Left forelimb (tissue), 1 donor: ENCODE measurements at regions not wholly inside any gene's neighbourhood (a gene's known extent, or its start where the extent isn't known, plus 50 kb on each side); places are given as distances from the start of the nearest gene placed in this dataset.
A peak's percentile ranks its signal among the peaks of the same experiment; 100 is the strongest.

Experiments used
- DNase-seq: peaks from one replicate; pipeline ENCODE4 v3.0.0-alpha.2; 2018; ENCODE audit warnings: low spot score

DNA sequence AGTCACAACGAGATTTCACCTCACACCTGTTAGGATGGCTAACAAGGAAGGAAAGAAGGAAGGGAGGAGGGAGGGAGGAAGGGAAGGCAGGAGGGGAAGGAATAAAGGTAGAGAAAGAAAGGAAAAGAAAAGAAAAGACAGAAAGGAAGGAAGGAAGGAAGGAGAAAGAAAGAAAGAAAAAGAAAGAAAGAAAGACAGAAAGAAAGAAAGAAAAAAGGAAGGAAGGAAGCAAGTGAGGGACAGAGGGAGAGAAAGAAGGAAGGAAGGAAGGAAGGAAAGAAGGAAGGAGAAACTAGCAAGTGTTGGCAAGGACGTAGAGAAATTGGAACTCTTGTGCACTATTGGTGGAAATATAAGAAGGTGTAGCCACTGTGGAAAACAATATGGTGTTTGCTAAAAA, 52.2 kb downstream of the CCDC185 start:
- DNase-seq = no peak

DNA sequence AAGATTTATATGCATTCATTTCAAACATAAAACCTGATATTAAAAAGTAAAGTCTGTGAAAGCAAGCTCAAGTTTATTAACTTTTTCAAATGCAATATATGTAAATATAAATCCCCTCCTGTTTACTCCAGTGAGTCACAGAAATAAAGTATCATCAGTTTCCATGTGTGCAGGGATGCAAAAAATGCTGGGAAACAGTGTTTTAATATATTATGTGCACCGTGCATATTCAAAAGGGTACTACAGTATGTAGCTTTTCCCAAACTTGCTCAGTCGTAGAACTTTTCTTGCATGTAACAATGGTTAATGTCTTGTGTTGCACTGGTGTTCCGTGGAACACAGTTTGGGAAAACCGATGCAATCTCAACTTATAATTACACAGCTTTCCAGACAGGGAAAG, 60.7 kb downstream of the CCDC185 start:
- no peak for DNase-seq

DNA sequence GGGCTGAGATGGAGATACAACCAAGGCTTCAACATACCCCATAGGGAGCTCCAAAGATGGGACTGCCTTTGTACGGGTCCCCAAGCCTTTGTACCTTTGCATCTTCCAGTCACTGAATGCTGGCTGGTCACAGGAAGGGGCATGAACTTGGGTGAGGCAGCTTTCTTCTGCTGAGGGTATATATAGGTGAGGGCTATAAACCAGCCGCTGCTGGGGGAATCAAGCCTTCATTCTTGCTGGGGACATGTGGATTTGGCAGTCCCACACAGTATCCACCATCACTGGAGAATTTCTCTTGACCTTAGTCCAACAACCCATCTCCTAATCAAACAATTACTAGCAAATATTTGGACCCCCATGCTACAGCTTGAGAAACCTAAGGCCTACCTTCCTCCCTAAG, 61.7 kb downstream of the CCDC185 start:
- DNase-seq = no peak

DNA sequence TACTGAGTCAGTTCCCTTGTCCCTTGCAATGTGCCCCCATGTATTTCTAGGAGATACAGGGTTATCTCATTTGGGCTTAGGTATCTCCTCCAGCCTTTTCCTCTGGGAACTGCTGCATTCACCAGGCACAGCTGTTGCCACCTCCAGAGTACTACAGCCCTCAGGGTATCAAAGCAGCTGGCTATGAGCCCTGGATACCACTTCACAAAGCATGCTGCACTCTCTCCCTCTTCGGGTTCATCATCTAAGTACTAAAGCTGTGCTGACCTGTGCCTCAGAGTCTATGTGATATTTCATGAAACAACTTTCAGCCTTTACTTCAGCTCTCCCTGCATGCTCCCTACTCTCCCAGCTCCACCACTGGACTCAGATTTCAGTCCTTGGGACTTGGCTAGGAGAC, 62.3 kb downstream of the CCDC185 start:
- no peak for DNase-seq

DNA sequence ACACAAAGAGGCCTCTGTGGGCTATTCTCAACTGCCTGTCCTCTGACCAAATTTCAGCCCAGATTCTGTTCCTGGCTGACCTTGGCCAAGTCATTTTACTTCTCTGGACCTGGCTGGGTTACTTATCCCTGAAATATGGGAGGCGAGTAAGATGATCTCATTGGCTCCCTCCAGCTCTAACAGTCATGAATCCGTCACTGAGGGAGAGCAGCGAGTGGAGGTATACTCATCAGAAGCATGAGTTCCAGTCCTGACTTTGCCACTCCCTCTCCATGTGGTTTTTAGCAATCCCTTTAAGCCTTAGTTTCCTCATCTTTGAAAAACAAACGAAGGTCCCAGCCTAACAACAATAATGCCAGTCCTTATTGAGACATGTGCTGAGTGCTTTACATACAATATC, 63.5 kb downstream of the CCDC185 start:
- DNase-seq = no peak

DNA sequence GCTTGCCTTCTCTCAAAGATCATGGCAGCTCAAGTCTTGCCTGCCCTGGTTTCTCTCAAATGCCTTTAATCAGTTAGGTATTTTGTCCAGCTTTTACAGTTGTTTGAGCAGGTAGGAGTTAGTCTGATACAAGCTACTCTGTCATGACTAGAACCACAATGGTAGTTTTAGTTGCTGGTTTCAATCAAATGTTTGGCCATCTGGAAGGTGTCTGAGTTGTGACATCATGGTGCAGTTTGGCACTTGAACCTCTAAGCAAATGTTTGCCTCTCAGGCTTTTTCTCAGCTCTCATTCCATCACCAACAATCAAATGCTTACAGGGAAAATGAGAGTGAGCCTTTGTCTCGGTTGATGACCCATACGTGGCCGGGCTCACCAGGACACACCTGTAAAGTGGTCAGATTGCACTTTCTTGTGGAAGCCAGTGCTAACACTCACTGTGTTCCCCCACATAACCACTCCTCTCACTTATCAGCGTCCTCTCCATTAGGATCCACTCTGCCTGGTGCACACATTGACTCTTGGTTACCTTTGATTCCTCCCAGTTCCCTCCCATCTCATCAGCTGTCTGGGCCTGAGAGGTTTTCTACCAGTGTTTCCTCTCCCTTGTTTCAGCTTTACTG, 67.5 kb downstream of the CCDC185 start:
- DNase-seq = no peak

DNA sequence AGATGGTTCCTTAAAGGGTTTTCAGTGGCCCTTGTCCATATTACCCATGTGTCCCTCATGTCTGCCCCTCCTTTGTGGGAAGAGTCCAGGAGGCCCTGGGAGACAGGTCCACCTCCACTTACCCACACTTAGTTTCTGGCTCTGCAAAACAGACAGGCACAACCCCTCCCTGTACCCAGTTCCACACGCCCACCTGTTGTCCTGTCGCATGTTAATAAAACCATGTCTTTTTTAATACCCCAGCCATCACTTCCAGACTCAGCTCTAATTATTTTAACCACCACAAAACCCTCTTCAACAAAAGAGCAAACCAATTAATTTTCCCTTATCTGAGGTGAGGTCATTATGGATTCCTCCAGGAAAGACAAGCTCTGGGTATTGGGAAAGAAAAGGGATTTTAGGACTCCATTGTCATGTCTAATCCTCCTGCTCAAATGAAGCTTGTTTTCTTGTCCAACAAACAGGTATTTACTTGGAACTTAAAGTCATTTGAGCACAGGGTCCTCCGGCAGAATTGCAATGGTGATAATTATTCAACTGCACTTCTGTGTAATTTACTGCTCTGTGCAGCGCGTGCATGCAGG, 68.9 kb downstream of the CCDC185 start:
- DNase-seq = no peak

DNA sequence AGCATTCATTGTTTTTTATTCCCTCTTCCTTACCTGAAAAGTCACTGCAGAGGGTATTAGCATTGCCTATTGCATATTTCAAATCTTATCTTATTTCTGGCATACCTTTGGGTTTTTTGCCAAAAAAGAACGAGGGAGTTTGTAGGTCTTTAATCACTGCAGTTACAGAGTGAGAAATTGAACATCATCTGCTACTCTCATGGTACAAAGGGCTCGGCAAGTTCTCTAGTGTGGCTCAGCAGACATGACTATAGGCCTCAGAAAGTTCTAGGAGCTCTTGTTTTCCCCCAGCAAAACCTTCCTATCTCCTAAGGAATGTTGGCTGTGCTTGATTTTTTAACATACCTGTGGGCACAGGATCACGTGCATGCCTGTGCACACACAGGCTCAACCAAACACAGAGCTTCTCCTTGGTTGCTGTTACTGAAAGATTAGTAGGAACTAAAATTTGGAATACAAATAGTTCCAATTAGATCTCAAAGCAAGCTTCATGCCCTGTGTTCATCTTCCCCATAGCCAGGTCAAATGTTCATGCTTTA, 69.7 kb downstream of the CCDC185 start:
- DNase-seq = no peak

DNA sequence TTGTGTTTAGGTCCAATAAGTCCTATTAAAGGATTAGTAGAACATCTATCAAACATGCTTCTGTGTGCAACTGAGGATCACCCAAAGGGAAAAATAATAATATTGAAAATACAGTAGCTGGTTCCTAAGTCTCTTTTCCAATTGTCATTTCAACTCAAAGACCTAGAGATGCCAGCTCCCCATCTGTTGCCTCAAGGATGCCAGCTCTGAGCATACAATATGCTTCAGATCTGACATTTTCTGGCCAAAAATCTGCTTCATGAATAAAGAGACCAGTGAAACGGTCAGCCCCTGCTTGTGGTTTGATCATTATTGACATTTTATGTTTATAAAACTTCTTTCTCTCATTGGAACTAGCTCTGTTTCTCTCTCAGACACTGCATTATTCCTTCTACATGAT, 72.9 kb downstream of the CCDC185 start:
- no peak for DNase-seq

DNA sequence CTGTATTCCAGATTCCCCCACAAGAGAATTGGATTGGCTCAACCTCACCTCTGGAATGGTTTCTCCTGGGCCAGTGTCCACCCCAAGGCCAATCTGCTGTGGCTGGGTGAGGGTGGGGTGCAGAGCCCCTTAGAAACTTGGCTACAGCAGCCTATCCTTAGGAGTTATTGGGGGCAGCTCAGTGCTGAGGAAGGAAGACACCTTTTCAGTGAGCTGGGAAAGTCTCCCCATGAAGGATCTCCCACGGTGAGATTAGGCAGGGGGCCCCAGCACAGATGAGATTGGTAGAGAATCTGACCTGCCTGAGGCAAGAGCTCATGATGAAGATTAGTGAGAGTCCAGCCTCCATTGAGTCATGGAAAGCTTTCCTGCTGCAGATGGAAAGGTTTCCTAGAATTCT, 78.4 kb downstream of the CCDC185 start:
- DNase-seq = no peak

DNA sequence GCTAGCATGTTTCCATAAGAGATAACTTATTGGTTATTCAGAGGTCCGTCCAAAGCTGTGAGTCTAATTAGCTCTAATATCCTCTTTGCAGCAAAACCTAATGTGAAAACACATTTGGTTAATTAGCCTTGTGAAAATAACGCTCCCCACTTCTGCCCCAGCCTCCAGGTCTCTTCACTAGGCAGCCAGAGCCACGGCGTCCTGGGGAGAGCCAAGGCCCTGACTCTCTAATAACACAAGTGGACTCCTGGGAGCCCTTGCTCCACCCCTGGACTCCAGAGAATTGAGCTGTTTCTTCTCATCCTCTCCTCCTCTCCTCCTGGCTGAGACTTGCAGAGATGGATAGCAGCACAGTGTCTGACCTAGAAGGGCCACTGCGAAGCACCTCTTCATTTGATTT, 78.8 kb downstream of the CCDC185 start:
- DNase-seq = no peak

DNA sequence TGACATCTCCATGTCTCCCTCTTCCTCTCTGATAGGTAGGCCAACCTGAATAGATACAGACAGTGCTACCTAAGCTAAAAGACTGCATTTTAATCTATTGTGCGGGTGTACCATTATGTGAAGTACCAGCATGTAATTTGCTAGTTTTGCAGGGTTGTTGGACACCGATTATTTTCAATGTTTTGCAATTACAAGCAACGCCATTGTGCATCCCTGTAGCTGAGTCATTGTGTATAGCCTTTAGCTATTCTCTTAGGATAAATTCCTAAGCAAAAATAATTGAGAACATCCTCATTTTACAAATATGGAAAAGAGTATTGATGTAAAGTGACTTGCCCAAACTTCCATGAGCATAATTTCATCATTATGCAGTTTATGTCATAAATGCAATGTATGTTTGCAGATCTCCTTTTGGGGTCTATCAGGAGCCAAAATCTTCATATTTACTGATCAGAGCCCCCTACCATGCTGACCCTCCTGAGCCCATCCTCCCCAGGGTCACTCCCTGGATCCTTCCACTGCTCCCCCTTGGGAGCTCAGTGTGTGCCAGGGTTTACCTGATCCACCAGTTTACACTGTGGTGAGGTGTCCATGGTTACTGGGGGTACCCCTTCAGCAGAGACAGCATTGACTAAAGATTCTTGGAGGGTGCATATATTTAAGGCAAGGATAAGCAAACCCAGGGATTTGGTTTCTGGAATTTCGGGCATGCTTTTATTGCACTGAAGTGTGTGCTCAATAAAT, 80.6 kb downstream of the CCDC185 start:
- DNase-seq = no peak

DNA sequence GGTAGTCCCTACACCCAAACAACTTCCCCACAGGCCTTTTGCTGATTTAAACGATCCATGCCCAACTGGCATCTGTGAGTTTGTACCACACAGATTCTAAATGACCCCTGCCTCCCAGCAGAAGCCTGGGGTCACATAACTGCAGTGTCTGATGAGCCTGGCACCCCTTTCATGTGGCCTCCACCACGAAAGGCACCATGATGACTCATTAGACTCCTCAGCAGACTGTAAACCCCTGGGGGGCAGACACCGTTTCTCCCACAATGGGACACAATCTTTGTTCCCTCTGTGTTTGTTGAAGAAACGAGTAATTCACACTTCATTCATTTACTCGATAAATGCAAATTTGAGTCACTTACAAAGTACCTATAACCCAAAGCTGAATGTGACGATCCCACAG, 81.6 kb downstream of the CCDC185 start:
- DNase-seq = peak; percentile 3

DNA sequence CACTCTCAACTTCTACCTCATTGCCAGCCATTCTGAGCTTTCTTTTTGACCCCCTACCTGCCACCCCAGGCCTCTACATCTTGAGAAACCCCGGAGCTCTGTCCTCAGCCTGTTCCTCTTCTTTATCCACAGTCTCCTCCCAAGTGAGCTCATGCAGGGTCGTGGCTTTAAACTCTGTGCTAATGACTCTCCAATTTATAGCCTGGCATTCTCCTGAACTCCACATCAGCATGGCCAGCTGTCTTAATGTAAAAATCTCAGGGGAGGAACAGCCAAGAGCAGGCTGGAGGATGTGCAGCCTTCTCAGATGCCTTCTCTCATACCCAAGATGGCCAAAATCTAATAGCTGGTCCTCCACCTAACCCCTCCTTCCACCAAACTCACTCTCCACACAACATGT, 84.2 kb downstream of the CCDC185 start:
- DNase-seq = peak; percentile 17

DNA sequence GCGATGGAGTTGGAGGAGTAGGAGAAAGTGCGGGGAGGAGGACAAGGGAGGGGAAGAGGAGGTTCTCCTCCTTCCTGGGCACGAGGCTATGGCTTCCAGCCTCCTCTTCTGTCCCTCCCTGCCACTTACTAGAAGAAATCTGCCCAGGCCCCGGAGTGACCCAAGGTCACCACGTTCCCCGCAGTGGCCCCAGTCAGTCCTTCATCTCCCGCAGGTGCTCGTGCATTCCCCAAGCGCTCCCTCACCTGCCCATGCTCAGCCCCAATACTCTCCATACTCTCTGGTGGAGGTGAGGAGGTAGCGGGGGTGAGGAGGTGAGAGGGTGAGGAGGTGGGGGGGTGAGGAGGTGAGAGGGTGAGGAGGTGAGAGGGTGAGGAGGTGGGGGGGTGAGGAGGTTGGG, 85.4 kb downstream of the CCDC185 start:
- DNase-seq = peak; percentile 41

DNA sequence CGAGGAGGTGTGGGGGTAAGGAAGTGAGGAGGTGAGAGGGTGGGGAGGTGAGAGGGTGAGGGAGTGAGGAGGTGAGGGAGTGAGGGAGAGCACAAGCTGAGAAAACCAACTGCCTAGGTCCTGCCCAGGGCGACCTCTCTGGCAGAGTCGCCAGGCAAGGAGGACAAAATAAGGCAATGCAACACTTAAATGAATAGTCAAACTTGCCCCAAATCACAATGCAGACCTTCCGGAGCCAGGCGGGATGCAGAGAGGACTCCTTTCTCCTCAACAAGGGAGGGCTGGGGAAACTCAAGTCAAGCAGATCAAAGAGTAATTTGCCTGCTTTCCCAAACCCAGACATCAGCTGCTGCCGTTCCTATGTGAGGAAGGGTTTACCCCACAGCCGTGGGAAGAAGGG, 86.0 kb downstream of the CCDC185 start:
- peak; percentile 38 for DNase-seq

DNA sequence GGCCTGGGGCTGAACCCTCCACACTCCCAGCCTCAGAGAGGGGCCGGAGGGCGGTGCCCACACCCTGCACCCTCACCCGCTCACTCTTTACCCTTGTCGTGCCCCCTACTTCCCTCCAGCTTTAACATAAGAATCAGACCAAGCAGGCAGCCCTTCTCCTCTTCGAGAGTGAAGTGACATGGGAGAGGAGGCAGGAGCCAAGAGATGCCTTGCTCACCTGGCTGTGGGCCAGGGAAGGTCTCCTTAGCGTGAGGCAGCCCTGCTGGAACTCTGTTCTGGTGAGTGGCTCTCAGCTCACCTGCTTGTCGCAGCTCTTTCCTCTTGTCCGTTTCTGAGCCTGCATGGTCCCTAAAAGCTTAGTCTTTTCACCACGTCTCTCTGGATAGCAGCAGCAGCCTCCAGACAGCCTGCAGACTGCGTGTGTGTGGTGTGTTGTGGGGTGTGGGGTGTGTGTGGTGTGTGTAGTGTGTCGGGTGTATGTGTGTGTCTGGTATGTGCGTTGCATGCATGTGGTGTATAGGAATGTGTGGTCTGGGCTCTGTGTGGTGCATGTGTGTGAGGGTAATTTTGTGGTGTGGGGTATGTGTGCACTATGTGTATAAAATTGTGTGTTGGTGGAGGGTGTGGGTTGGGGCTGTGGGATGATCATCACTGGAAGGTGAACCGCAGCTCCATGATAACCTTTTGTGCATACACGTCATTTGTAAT, 86.7 kb downstream of the CCDC185 start:
- DNase-seq = peak; percentile 48

DNA sequence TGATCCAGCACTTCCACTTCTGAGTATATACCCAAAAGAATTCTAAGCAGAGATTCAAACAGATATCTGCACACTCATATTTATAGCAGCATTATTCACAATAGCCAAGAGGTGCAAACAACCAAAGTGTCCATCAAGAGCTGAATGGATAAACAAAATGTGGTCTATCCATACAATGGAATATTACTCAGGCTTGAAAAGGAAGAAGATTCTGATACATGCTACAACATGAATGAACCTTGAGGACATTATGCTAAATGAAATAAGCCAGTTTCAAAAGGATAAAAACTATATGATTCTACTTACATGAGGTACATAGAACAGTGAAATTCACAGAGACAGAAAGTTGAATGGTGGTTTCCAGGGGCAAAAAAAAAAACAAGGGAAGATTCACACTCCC, 88.9 kb downstream of the CCDC185 start:
- no peak for DNase-seq

DNA sequence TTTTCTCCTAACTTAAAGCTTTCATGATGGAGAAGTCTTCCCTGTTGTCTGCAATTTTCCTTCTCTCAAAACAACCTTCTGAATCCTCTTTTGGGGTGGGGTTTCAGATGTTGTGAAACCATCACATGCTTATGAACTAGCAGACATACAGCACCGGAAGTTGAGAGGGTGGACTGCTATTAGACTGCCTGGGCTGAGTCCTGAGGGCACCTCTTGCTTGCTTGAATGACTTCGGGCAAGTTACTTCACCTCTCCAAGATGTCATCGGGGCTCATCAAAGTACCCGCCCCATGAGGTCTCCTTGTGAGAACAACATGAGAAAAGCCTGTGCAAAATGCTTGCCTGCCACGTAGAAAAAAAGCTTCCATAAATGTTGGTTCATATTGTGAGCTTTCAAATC, 89.6 kb downstream of the CCDC185 start:
- no peak for DNase-seq

DNA sequence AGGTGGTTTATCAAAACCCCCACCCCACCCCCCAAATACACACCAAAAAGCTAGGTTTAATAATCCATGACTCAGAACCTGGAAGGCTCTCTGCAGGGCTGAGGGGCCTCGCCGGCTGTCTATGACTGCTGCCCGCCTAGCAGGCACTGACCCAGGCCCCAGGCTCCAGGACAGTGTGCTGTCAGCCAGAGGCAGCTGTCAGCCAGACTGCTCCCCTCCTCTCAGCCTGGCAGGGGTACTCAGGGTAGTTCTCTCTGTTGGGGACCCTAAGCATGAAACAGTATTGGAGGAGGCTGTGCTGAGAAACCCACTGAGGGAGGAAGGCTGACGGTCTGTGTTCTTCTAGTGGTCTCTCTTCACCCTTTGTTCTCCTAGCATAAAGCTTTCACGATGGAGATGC, 90.3 kb downstream of the CCDC185 start:
- no peak for DNase-seq

DNA sequence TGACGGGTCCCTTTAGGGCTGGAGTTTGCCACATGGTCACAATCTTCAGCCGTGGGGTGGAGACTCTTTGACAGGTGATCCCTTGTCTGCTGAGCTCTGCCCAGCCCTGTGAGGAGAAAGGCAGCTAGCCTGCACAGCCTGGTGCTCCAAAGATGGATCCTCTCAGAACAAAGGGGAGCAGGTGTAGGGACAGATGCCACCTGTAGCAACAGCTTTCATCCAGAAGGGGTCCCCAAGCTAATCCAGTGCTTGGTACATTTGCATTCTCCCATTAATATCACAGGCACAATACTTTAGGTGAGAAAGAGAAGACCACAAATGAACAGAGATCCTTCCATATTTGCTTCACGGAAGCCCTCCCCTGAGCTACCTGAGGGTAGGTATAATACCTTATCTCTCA, 93.2 kb downstream of the CCDC185 start:
- DNase-seq = no peak

DNA sequence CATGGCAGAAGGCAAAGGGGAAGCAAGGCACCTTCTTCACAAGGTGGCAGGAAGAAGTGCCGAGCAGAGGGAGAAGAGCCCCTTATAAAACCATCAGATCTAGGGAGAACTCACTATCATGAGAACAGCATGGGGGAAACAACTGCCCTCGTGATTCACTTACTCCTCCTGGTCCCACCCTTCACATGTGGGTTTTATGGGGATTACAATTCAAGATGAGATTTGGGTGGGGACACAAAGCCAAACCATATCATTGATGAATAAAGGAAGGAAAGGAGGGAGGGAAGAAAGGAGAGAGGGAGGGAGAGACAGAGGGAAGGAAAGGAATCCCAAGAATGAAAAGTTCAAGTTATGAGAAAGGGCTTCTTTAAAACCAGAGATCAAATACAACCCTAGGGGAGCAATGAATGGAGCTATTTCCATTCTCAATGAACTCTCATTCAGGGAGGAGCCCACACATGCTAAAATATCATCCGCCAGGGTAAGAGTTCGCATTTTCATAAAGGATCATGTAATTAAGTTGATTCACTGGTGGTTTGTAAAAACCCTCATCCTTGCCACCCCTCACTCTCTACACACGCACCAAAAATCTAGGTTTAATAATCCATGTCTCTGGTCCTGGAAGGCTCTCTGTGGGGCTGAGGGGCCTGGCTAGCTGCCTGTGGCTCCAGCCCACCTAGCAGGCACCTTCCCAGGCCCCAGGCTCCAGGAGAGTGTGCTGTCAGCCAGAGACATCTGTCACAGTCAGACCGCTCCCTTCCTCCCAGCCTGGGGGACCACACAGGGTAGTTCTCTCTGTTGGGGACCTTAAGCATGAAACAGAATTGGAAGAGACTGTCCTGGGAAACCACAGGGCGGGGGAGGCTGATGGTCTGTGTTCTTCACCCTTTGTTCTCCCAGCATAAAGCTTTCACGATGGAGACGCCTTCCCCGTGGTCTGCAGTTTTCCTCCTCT, 94.0 kb downstream of the CCDC185 start:
- no peak for DNase-seq
